LHCN-M2 (cell line): ENCODE measurements at regions not wholly inside any gene's neighbourhood (a gene's known extent, or its start where the extent isn't known, plus 50 kb on each side); places are given as distances from the start of the nearest gene placed in this dataset.
"Not testable (repeated sequence)": the region's sequence is repeated elsewhere in the genome, so short reads cannot be mapped to it uniquely, and the experiment has no call there.

Experiments
- DNase-seq: peaks from one replicate; pipeline ENCODE4 v3.0.0-alpha.2; 2012; ENCODE audit warnings: low read depth

- DNase-seq: no peak
Observed at GRCh38 chr2:212913640-212914306, 237.6 kb downstream of the IKZF2 start.

DNA sequence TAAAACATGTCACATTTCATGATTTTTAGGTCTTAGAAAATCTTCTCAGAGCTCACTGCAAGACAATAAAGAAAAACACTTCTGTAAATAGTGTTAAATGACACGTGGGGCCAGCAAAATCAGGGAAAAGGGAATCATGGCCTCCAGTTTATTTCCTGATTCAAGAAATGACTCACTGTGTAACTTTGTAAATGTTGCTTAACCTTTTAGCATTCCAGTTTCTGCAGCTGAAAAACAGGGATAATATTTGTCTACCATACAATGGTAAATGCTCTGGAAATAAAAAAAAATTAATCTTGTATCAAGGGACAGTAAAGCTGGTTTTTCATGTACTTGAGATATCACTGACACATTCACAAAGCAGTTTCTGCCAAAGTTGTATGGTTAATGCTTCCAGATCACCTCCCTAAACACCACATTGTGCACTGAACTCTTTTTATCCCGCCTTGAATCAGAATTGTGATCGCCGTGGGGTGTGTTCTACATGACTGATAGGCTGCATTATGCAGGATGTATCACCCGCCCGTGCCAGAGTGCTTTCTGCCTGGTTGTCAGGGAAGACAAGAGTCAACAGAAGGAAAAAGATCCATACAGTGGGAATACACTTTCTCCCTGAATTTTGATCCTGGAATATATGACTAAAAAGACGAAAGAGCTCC lies 238.8 kb downstream of the IKZF2 start:
- peak; percentile 78 for DNase-seq

GRCh38 chr2:212911011-212911410 lies 240.4 kb downstream of the IKZF2 start:
- no peak for DNase-seq

DNA sequence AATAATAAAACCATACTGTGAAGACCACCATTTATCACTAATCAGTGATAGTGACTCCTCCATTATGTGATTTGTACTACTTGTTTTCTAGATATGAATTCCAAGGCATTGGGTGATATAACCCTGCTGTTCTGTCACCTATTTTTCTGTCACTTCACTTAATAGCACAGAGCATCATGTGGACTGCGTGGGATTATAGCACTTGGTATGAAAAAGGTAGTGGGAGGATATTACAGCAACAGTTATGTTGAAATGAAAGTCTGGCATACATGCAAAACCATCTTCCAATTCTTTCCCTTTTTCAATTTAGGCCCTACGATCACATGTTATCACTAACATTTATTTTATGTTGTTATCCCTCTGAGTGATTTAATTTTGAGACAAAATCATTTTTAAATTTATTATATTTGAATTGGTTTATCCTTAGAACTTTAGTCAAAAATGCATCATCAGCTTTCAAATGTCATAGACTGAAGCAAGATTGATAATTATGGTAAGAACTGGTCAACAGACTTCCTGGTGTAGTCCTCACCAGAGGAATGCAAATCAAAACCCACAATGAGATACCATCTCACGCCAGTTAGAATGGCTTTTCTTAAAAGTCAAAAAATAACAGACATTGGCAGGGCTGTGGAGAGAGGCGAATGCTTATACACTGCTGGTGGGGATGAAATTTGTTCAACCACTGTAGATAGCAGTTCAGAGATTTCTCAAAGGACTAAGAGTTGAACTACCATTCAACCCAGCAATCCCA lies 242.6 kb downstream of the IKZF2 start:
- DNase-seq: no peak

- no peak for DNase-seq
Observed at GRCh38 chr2:212908031-212908430, 243.4 kb downstream of the IKZF2 start.

DNA sequence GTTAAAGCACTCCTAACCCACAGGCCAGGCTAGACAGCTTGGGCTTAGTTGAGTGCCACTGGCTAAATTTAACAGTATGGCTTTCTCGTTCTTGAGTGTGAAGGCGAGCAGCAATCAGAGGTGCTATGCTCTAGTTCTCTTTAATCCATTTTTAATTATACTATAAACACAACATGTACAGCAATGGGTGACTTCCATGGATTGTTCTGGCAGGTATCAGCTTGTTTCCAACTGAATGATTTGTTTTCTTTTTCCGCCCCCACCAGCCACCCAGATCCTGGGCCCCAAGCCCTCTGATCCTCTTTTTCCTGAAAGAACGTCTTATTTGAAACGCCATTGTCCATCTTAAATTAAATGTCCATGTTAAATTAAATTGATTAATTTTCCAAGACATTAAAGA lies 244.8 kb downstream of the IKZF2 start:
- no peak for DNase-seq

DNA sequence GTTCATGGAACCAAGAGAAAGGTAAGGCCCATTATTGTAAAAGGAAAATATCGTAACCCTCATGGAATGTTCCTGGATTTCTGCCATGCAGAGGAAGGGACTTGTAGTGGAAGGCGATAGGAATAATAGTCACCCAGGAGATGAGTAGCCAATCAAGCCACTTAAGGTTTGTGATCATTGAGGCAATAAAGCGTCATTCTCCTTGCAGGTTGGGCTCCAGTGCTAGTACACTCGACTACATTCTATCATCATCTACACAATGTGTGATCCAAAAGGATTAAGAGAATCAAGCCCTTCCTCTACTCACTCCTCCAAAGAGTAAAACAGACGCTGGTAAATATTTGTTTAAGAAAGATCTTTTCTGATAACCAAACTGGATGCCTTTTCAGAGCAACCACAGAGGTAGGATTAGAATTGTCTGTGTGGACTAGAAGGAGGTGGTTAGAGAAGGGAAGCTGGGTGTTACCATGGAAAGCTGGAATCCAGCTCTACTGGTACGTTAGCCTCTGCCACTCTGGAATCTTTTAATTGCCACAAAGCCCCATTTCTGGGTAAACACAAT lies 245.7 kb downstream of the IKZF2 start:
- peak; percentile 22 for DNase-seq

- no peak for DNase-seq
Observed at GRCh38 chr2:212904646-212905045, 246.8 kb downstream of the IKZF2 start.

DNA sequence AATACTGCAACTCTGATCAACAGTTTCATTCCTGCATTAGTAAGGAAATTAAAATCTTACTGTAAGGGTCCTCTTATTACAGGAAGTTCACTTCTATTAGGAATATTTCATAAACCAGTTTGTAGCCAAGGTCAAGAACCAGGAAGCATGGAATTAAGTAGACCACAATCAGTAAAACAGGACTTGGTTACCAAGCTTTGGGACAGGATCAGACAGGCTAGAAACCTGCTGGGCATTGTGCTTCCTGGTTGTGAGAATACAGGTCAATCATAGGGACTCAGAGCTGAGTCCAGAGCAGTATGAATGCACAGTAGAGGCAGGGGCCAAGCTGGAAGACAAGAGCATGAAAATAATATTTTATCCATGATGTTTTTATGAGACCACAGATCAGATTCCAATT lies 248.0 kb downstream of the IKZF2 start:
- no peak for DNase-seq

- DNase-seq: no peak
Observed at GRCh38 chr2:212902421-212902820, 249.0 kb downstream of the IKZF2 start.

DNA sequence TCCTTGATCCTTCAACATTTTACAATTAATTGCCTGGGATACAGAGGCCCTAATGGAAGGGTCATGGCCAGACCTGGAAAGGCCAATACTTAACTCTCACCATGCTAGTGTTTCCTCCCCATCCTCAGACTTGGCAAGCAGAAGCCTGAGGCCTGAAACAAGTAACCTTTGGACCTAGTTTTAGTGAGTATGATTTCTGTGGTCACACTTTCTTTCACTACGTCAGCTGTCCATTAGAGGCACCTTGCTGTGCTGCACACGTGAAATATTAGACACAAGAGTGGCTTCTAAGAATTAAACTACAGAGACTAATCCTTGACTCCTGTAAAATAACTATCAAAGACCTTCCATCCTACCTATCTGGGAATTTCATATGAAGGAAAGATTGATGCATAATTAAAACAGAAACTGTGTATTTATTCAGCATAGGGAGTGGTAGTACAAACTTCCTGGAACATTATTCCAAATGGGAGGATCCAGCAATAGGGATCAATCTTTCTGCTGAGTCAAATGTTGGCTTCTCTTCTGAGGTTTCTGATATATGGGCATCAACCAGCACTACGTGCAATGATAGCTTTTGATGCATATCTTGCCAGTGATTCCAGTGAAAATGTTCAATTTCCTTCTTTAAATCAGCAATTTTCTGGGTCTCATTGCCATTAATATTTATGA lies 249.7 kb downstream of the IKZF2 start:
- DNase-seq: no peak

GRCh38 chr2:212900715-212901114 lies 250.7 kb downstream of the IKZF2 start:
- DNase-seq: no peak

DNA sequence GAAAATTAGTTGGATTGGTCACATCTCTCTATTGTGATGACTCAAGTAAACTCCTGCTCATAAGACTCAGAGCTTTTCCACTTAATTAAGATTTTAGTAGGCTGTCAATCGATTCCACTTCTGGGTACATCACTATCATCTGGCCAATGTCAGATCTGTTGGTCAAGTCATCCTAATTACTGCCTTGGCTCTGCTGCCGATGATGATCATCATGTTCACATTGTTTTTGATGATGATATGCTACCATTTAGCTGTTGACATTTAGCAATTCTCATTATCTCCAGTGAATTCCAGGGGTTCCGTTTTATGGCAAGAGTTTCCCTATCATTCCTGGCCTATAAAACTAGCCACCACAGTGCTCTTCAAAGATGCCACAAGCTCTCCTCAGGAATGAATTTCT lies 253.4 kb downstream of the IKZF2 start:
- DNase-seq: no peak

DNA sequence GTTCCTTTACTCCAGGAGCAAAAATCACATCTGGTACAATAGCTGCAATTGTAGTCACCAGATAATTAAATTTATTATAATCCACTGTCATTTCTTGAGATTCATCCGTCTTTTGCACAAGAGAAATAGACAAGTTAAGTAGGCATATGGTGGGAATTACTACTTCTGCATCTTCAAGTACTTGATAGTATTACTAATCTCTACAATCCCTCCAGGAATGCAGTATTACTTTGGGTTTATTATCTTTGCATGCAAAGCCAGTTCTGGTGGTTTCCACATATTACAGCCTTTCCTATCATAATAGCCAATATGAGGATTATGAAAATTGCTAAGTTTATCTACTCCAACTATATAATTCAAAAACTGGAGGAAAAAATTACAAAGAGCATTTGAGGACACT lies 254.1 kb downstream of the IKZF2 start:
- DNase-seq: no peak

DNA sequence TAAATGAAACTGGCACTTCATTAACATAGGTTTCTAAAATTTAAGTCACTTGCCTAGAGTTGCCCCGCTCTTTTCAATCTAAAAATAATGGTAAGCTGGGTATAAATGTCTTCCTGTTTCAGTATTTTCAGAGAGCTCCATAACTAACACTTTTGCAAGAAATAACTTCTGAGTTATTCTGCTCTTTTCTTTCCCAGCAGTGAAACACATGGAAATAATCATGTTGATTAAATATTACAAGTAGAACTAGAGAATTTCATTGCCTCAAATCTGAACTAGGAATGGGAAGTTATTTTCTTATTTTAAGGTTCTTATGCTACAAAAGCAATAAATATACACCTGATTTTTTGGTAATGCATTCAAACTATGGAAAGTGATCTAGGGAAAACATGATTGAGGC lies 257.4 kb downstream of the IKZF2 start:
- no peak for DNase-seq

GRCh38 chr2:212893216-212893615 lies 258.2 kb downstream of the IKZF2 start:
- no peak for DNase-seq

DNA sequence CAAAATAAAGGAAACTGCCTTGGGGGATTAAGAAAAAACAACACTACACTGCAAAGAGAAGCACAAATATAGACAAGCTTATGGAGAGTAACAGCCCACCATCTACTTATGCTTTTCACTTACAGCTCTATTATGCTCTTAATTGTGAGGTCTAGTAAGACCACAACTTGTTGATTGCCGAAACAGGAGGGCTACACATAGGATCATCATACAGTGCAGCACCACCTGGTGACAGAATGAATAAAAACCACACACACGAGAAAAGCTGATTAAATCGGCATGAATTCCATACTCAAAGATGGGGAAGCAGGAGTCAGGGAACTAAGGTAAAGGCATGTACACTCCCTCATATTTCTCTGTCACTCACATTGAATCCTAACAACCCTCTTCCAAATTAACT lies 259.2 kb downstream of the IKZF2 start:
- peak; percentile 53 for DNase-seq

- DNase-seq: no peak
Observed at GRCh38 chr2:212891580-212891979, 259.8 kb downstream of the IKZF2 start.

DNA sequence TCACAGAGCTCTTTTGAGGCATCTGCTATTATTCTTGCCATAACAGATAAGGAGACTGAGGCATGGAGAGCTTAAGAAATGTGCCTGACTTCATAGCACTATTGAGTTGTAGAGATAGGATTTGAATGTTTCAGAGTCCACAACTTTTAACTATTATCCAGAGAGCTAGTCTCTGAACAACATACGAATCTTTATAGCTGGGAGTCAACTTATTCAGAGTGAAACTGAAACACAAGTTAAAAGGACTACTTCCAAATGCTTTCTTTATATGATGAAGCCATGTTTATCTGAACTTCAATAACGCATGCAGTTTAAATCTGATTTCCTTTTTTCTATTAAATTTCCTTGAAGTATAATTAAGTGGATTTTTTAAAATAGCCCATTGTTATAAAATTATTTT lies 268.8 kb downstream of the IKZF2 start:
- DNase-seq: no peak

GRCh38 chr2:212876556-212876955 lies 274.9 kb downstream of the IKZF2 start:
- DNase-seq: not testable (repeated sequence)

DNA sequence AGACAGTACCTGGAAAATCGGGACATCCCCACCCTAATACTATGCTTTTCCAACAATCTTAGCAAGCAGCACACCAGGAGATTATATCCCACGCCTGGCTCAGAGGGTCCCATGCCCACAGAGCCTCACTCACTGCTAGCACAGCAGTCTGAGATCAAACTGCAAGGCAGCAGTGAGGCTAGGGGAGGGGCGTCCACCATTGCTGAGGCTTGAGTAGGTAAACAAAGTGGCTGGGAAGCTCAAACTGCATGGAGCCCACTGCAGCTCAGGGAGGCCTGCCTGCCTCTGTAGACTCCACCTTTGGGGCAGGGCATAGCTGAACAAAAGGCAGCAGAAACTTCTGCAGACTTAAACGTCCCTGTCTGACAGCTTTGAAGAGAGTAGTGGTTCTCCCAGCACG lies 275.5 kb downstream of the IKZF2 start:
- DNase-seq: not testable (repeated sequence)

DNA sequence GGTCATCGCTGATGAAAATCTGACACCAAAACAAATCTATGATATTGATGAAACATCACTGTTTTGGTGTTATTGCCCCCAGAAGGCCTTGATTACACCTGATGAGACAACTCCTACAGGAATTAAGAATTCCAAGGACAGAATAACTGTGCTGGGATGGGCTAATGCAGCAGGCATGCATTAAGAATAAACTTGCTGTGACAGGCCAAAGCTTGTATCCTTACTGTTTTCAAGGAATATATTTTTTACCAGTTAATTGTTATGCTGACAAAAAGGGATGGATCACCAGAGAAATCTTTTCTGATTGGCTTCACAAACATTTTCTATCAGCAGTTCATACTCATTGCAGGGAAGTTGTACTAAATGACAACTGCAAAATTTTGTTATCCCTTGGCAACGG lies 278.2 kb downstream of the IKZF2 start:
- no peak for DNase-seq
